SK-N-MC (cell line): ENCODE measurements at regions not wholly inside any gene's neighbourhood (a gene's known extent, or its start where the extent isn't known, plus 50 kb on each side); places are given as distances from the start of the nearest gene placed in this dataset.

Experiments used
- EZH2 ChIP-seq: fragments of 200-600 bp; sonication (generic); IDR thresholded peaks from one replicate; pipeline ENCODE4 v1.6.1; 2017; ENCODE audit warnings: antibody characterized with exemption
- FOXP2 ChIP-seq: optimal IDR thresholded peaks from 2 replicates; pipeline ENCODE3; 2011; ENCODE audit warnings: mild to moderate bottlenecking, moderate library complexity; ENCODE audit not compliant: insufficient read depth; ENCODE audit errors: extremely low read length, control extremely low read depth
- POLR2AphosphoS5 ChIP-seq: IDR thresholded peaks from 2 replicates; pipeline ENCODE4 v1.6.1; 2012; ENCODE audit warnings: mild to moderate bottlenecking, low read depth, low read length, borderline replicate concordance

GRCh38 chr9:82764061-82764668, 298.8 kb downstream of the RASEF start:
- TF ChIP-seq EZH2: no peak
- no peak for TF ChIP-seq POLR2AphosphoS5
- TF ChIP-seq FOXP2: no peak
